Immature natural killer cell (primary cell): ENCODE measurements at regions not wholly inside any gene's neighbourhood (a gene's known extent, or its start where the extent isn't known, plus 50 kb on each side); places are given as distances from the start of the nearest gene placed in this dataset.
"Not testable (repeated sequence)": the region's sequence is repeated elsewhere in the genome, so short reads cannot be mapped to it uniquely, and the experiment has no call there.

Experiments
- DNase-seq, 3 donors: peaks; one replicate each; pipeline ENCODE4 v3.0.0; 2022; ENCODE audit warnings: mixed read lengths in 1 of 3
- H3K27ac Mint-ChIP-seq, 6 donors: one replicate each; pipeline ENCODE4 v1.8.0; 2020; ENCODE audit warnings: mixed read lengths in 6 of 6, mild to moderate bottlenecking in 5 of 6, inconsistent platforms in 4 of 6, moderate library complexity in 3 of 6
- H3K27me3 Mint-ChIP-seq, 3 donors: one replicate each; pipeline ENCODE4 v1.8.0; 2020 to 2021; ENCODE audit warnings: low read depth in 3 of 3, mild to moderate bottlenecking in 3 of 3, mixed read lengths in 3 of 3, moderate library complexity in 3 of 3, inconsistent platforms in 1 of 3
- H3K36me3 Mint-ChIP-seq, 3 donors: one replicate each; pipeline ENCODE4 v1.8.0; 2020; ENCODE audit warnings: mixed read lengths in 3 of 3, inconsistent platforms in 2 of 3, mild to moderate bottlenecking in 2 of 3
- H3K4me1 Mint-ChIP-seq, 2 donors: one replicate each; pipeline ENCODE4 v1.8.0; 2020; ENCODE audit warnings: inconsistent platforms in 2 of 2, mild to moderate bottlenecking in 2 of 2, mixed read lengths in 2 of 2, moderate library complexity in 1 of 2
- H3K4me3 Mint-ChIP-seq, 5 donors: one replicate each; pipeline ENCODE4 v1.8.0; 2020; ENCODE audit warnings: mild to moderate bottlenecking in 5 of 5, mixed read lengths in 5 of 5, inconsistent platforms in 3 of 5, moderate library complexity in 3 of 5
- H3K9me3 Mint-ChIP-seq, 6 donors: one replicate each; pipeline ENCODE4 v1.8.0; 2020; ENCODE audit warnings: mild to moderate bottlenecking in 6 of 6, mixed read lengths in 6 of 6, inconsistent platforms in 4 of 6, moderate library complexity in 3 of 6

DNA sequence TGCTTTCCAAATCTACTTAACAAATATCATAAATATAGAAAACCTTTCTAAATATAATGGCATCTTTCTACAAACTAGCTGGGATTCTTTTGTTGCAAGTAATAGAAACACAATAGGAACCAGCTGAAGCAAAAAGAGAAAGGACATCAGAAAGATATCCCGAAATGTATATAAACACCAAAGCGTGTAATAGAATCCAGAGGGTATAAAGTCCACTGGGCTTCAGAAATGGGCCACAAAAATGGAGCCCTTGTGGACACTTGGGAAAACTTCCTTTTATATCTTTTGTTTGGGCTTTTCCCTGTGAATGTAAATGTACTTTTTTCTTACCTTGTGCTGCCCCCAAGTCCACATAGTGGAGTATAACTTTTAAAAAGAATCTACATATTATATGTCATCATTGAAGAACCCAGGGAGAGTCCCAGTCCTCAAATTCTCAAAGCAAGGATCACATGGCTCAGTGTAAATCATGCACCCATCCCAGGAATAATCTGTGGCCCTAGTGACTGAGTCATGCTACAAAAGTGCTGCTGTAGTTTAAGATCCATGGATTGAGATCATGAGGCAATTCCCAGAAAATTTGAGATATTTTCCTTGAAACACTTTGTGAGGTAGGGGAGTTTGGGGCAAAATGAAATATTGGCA lies 457.0 kb downstream of the EPM2A start:
- Mint-ChIP-seq H3K4me1 (no peaks in the 10 kb centered on the region), H3K4me3 (no peak overlapping the region), H3K27me3 (peaks cover 0 to 5% (median 2%) of the 10 kb centered on the region in 3 donors), H3K27ac (no peak overlapping the region), H3K9me3 (peaks cover 0 to 9% (median under 1%) of the 10 kb centered on the region in 6 donors), H3K36me3 (no peaks in the 10 kb centered on the region)
- no peak for DNase-seq

- Mint-ChIP-seq H3K9me3 (peaks cover 0 to 9% (median under 1%) of the 10 kb centered on the region in 6 donors), H3K4me3 (no peak overlapping the region), H3K27ac (no peak overlapping the region), H3K36me3 (no peaks in the 10 kb centered on the region), H3K27me3 (peaks cover 0 to 2% (median 0%) of the 10 kb centered on the region in 3 donors), H3K4me1 (no peaks in the 10 kb centered on the region)
- DNase-seq: no peak
Observed at GRCh38 chr6:145279551-145279950, 455.8 kb downstream of the EPM2A start.

GRCh38 chr6:145279993-145280392 lies 455.3 kb downstream of the EPM2A start:
- peaks cover 0 to 2% (median 0%) of the 10 kb centered on the region in 3 donors for H3K27me3 Mint-ChIP-seq
- DNase-seq: no peak
- peaks cover 0 to 9% (median under 1%) of the 10 kb centered on the region in 6 donors for H3K9me3 Mint-ChIP-seq
- no peaks in the 10 kb centered on the region for H3K4me1 Mint-ChIP-seq
- H3K36me3 Mint-ChIP-seq: no peaks in the 10 kb centered on the region
- H3K27ac Mint-ChIP-seq: no peak overlapping the region
- H3K4me3 Mint-ChIP-seq: no peak overlapping the region

DNA sequence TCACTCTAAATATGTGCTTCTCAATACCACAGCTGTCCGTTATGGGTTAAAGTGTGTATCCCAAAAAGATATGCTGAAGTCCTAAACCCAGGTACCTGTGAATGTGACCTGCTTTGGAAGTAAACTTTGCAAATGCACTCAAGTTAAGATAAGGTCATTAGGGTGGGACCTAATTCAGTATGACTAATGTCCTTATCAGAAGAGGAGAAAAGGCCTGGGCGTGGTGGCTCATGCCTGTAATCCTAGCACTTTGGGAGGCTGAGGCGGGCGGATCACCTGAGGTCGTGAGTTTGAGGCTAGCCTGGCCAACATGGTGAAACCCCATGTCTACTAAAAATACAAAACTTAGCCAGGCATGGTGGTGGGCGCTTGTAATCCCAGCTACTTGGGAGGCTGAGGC lies 452.1 kb downstream of the EPM2A start:
- DNase-seq, H3K4me1 Mint-ChIP-seq, H3K36me3 Mint-ChIP-seq, H3K9me3 Mint-ChIP-seq, H3K27ac Mint-ChIP-seq, H3K27me3 Mint-ChIP-seq, H3K4me3 Mint-ChIP-seq: not testable (repeated sequence)

- no peaks in the 10 kb centered on the region for H3K4me1 Mint-ChIP-seq
Observed at GRCh38 chr6:145283856-145284255, 451.5 kb downstream of the EPM2A start.

GRCh38 chr6:145286916-145287315 lies 448.4 kb downstream of the EPM2A start:
- H3K4me1 Mint-ChIP-seq: no peaks in the 10 kb centered on the region
- no peak for DNase-seq
- H3K27me3 Mint-ChIP-seq: no peaks in the 10 kb centered on the region
- no peaks in the 10 kb centered on the region for H3K36me3 Mint-ChIP-seq
- H3K4me3 Mint-ChIP-seq: no peak overlapping the region
- H3K27ac Mint-ChIP-seq: no peak overlapping the region
- H3K9me3 Mint-ChIP-seq: peaks cover 0 to 10% (median 0%) of the 10 kb centered on the region in 6 donors

More at GRCh38 chr6:145283856-145284255, 451.5 kb downstream of the EPM2A start:
- no peak for DNase-seq
- Mint-ChIP-seq H3K27me3 (peaks cover 0 to 2% (median 0%) of the 10 kb centered on the region in 3 donors), H3K27ac (no peak overlapping the region), H3K9me3 (peaks cover 0 to 9% (median 2%) of the 10 kb centered on the region in 6 donors), H3K4me3 (no peak overlapping the region), H3K36me3 (no peaks in the 10 kb centered on the region)

GRCh38 chr6:145289573-145289972 lies 445.7 kb downstream of the EPM2A start:
- Mint-ChIP-seq H3K4me1 (no peaks in the 10 kb centered on the region), H3K27me3 (no peaks in the 10 kb centered on the region), H3K9me3 (peaks cover 0 to 10% (median 0%) of the 10 kb centered on the region in 6 donors), H3K36me3 (no peaks in the 10 kb centered on the region), H3K4me3 (no peak overlapping the region), H3K27ac (no peak overlapping the region)
- DNase-seq: no peak

- no peak for DNase-seq
- Mint-ChIP-seq H3K36me3 (no peaks in the 10 kb centered on the region), H3K4me3 (no peak overlapping the region), H3K27ac (no peak overlapping the region), H3K9me3 (peaks cover 0 to 10% (median 0%) of the 10 kb centered on the region in 6 donors), H3K4me1 (no peaks in the 10 kb centered on the region), H3K27me3 (peaks cover 0 to 2% (median 0%) of the 10 kb centered on the region in 3 donors)
Observed at GRCh38 chr6:145290122-145290521, 445.2 kb downstream of the EPM2A start.

DNA sequence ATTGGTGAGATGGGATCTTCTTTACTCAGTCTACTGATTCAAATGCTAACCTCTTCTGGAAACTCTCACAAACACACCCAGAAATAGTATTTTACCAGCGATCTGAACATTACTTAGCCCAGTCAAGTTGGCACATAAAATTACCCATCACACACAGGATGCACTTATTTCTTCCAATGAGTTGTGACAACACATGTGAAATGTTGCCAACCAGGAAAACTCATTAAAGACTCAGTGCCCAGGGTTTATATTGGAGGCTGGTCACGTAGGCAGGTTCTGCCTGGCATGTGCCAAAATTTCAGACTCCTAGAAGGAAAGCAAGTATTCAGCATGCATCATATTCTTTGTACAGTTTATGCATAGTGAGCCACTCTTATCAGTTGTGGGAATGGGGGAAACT lies 443.3 kb downstream of the EPM2A start:
- no peaks in the 10 kb centered on the region for H3K36me3 Mint-ChIP-seq
- peaks cover 0 to 10% (median 0%) of the 10 kb centered on the region in 6 donors for H3K9me3 Mint-ChIP-seq
- DNase-seq: no peak
- H3K27ac Mint-ChIP-seq: no peak overlapping the region
- H3K4me3 Mint-ChIP-seq: no peak overlapping the region
- peaks cover 0 to 2% (median 0%) of the 10 kb centered on the region in 3 donors for H3K27me3 Mint-ChIP-seq
- H3K4me1 Mint-ChIP-seq: no peaks in the 10 kb centered on the region

DNA sequence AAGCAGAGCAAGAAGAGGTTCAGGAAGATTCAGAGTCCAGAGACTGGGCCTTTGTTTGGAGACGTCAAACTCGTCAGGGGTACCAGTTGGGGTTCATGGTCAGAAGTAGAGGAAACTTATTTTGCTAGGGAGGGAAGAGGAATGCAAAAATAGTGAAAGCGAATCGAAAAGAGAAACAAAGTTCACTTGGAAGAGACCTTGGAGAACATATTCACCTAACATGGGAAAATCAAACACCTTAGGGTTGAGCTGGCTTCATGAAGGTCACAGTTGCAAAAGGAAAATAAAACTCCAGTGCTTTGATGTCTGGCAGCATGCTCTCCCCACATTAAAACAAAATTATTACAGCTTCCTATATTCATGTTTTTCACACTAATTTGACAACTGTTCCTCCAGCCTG lies 440.4 kb downstream of the EPM2A start:
- no peaks in the 10 kb centered on the region for H3K36me3 Mint-ChIP-seq
- H3K4me1 Mint-ChIP-seq: no peaks in the 10 kb centered on the region
- no peak for DNase-seq
- H3K27me3 Mint-ChIP-seq: peaks cover 0 to 2% (median 0%) of the 10 kb centered on the region in 3 donors
- no peak overlapping the region for H3K4me3 Mint-ChIP-seq
- no peak overlapping the region for H3K27ac Mint-ChIP-seq
- peaks cover 0 to 8% (median 0%) of the 10 kb centered on the region in 6 donors for H3K9me3 Mint-ChIP-seq

- peaks cover 0 to 2% (median 0%) of the 10 kb centered on the region in 3 donors for H3K27me3 Mint-ChIP-seq
- no peak overlapping the region for H3K4me3 Mint-ChIP-seq
Observed at GRCh38 chr6:145295746-145296145, 439.6 kb downstream of the EPM2A start.

GRCh38 chr6:145305670-145306069 lies 429.6 kb downstream of the EPM2A start:
- peaks cover 0 to 7% (median 3%) of the 10 kb centered on the region in 6 donors for H3K9me3 Mint-ChIP-seq
- H3K4me1 Mint-ChIP-seq: no peaks in the 10 kb centered on the region
- DNase-seq: no peak
- H3K27me3 Mint-ChIP-seq: peaks cover 0 to 2% (median 0%) of the 10 kb centered on the region in 3 donors
- H3K27ac Mint-ChIP-seq: no peak overlapping the region
- H3K36me3 Mint-ChIP-seq: no peaks in the 10 kb centered on the region
- no peak overlapping the region for H3K4me3 Mint-ChIP-seq

More at GRCh38 chr6:145295746-145296145, 439.6 kb downstream of the EPM2A start:
- H3K27ac Mint-ChIP-seq: no peak overlapping the region
- DNase-seq: no peak
- no peaks in the 10 kb centered on the region for H3K36me3 Mint-ChIP-seq
- peaks cover 0 to 6% (median 0%) of the 10 kb centered on the region in 6 donors for H3K9me3 Mint-ChIP-seq
- no peaks in the 10 kb centered on the region for H3K4me1 Mint-ChIP-seq

- H3K27me3 Mint-ChIP-seq: peaks cover 0 to 2% (median 0%) of the 10 kb centered on the region in 3 donors
- H3K27ac Mint-ChIP-seq: no peak overlapping the region
- no peaks in the 10 kb centered on the region for H3K36me3 Mint-ChIP-seq
- no peaks in the 10 kb centered on the region for H3K4me1 Mint-ChIP-seq
- no peak overlapping the region for H3K4me3 Mint-ChIP-seq
- no peak for DNase-seq
- peaks cover 0 to 8% (median 3%) of the 10 kb centered on the region in 6 donors for H3K9me3 Mint-ChIP-seq
Observed at GRCh38 chr6:145306489-145306888, 428.8 kb downstream of the EPM2A start.

- Mint-ChIP-seq H3K36me3 (no peaks in the 10 kb centered on the region), H3K27ac (no peak overlapping the region), H3K27me3 (peaks cover 0 to 1% (median 0%) of the 10 kb centered on the region in 3 donors), H3K9me3 (peaks cover 0 to 9% (median 0%) of the 10 kb centered on the region in 6 donors), H3K4me1 (no peaks in the 10 kb centered on the region), H3K4me3 (no peak overlapping the region)
- DNase-seq: no peak
Observed at GRCh38 chr6:145309842-145310535, 425.3 kb downstream of the EPM2A start.
